GM19025 (cell line): ENCODE measurements at regions not wholly inside any gene's neighbourhood (a gene's known extent, or its start where the extent isn't known, plus 50 kb on each side); places are given as distances from the start of the nearest gene placed in this dataset.

Experiments used
- ATAC-seq: cut with Tn5 transposase; IDR thresholded peaks from one replicate; pipeline ENCODE4 v1.9.1; 2021; ENCODE audit warnings: mild to moderate bottlenecking, low read depth, moderate library complexity; ENCODE audit not compliant: unreplicated experiment

- no peak for ATAC-seq
Measured at GRCh38 chr1:177793900-177794299, 176.0 kb downstream of the SEC16B start.

- no peak for ATAC-seq
Measured at GRCh38 chr1:177790566-177790965, 179.3 kb downstream of the SEC16B start.

- ATAC-seq, result no peak
Measured at GRCh38 chr1:177789956-177790355, 179.9 kb downstream of the SEC16B start.

GRCh38 chr1:177786176-177786745 lies 183.6 kb downstream of the SEC16B start:
- ATAC-seq, result no peak

GRCh38 chr1:177784936-177785335 lies 184.9 kb downstream of the SEC16B start:
- ATAC-seq, result no peak

- no peak for ATAC-seq
Measured at GRCh38 chr1:177784409-177784808, 185.4 kb downstream of the SEC16B start.

- ATAC-seq, result no peak
Measured at GRCh38 chr1:177783051-177783450, 186.8 kb downstream of the SEC16B start.

- ATAC-seq, result no peak
Measured at GRCh38 chr1:177780096-177780700, 189.7 kb downstream of the SEC16B start.

GRCh38 chr1:177779166-177779965 lies 190.5 kb downstream of the SEC16B start:
- ATAC-seq, result no peak

GRCh38 chr1:177775924-177776323 lies 193.9 kb downstream of the SEC16B start:
- no peak for ATAC-seq

GRCh38 chr1:177772386-177772960 lies 197.4 kb downstream of the SEC16B start:
- ATAC-seq, result no peak

- no peak for ATAC-seq
Measured at GRCh38 chr1:177771688-177772087, 198.2 kb downstream of the SEC16B start.

- no peak for ATAC-seq
Measured at GRCh38 chr1:177770096-177770495, 199.8 kb downstream of the SEC16B start.

GRCh38 chr1:177755851-177756560 lies 213.9 kb downstream of the SEC16B start:
- no peak for ATAC-seq

GRCh38 chr1:177754603-177755002 lies 215.3 kb downstream of the SEC16B start:
- no peak for ATAC-seq

GRCh38 chr1:177753655-177754054 lies 216.2 kb downstream of the SEC16B start:
- ATAC-seq, result no peak

GRCh38 chr1:177748080-177748801 lies 221.6 kb downstream of the SEC16B start:
- peak; percentile 61 for ATAC-seq

GRCh38 chr1:177746155-177746554 lies 223.7 kb downstream of the SEC16B start:
- no peak for ATAC-seq

- no peak for ATAC-seq
Measured at GRCh38 chr1:177744906-177745305, 225.0 kb downstream of the SEC16B start.

GRCh38 chr1:177741476-177741875 lies 228.4 kb downstream of the SEC16B start:
- ATAC-seq, result no peak
